ENCODE measurements at regions not wholly inside any gene's neighbourhood (a gene's known extent, or its start where the extent isn't known, plus 50 kb on each side); places are given as distances from the start of the nearest gene placed in this dataset.

DNA sequence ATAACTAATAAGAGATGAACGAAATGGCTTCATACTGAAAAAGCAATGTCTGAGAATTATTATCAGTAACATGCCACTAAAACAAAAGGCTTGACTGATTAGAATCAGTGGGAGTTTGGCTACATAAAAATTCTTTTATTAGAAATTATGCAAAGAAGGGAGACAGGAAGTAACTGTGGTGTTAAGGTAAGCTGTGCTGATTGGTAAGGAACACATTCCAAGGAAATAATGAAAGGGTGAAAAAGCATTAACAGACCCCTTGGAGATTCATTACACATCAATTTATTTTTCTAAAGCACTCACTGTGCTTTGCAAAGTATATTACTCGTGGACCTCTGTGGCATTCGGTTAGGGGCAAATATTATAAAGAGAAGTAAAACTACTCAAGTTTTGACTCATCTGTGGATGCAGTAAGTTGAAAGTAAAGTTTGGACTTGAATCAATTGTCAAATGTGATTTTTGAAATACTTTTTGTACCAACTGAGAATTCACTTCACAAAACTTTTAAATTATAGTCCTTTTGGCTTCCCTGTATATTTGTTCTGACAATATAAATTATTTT is 176.1 kb upstream of the ZPLD1 start:
- Histone ChIP-seq H3K27me3 (ENCODE audit: control insufficient read depth in 3 of 3, insufficient read depth in 3 of 3, low read length in 3 of 3) (no peaks in the 10 kb centered on the region), H3K27ac (ENCODE audit: low read depth, low read length) (no peak overlapping the region)

DNA sequence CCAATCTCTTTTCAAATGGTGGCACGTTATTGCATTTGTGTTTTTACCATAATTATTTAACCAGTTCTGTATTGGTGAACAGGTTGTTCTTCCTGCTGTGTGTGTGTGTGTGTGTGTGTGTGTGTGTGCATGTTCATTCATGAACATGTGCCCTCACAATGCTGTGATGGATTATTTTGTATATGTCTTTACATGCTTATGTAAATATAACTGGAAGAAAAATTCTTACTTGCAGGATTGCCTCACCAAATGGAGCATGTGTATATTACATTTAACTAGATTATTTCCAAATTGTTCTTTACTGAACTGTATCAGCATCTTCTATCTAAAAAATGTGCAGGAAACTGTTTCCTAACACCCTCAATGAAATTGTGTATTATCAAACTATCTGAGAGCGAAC is 175.2 kb upstream of the ZPLD1 start:
- no peak overlapping the region for H3K4me3 ChIP-seq (ENCODE audit: low read length in 3 of 3)
- H3K9ac ChIP-seq (ENCODE audit: low read depth in 1 of 3, low read length in 3 of 3) = no peak overlapping the region
- no peaks in the 10 kb centered on the region for H3K9me3 ChIP-seq (ENCODE audit: control insufficient read depth in 3 of 3, low read length in 3 of 3)
- H3K36me3 ChIP-seq (ENCODE audit: control insufficient read depth in 3 of 3, insufficient read depth in 3 of 3, low read length in 3 of 3) = no peaks in the 10 kb centered on the region
- no peaks in the 10 kb centered on the region for H3K4me1 ChIP-seq (ENCODE audit: control insufficient read depth in 3 of 3, insufficient read depth in 3 of 3, low read length in 3 of 3)
- H3K27me3 ChIP-seq (ENCODE audit: control insufficient read depth in 3 of 3, insufficient read depth in 3 of 3, low read length in 3 of 3) = no peaks in the 10 kb centered on the region
- no peak overlapping the region for H3K27ac ChIP-seq (ENCODE audit: low read depth, low read length)

More for the DNA sequence above, 176.1 kb upstream of the ZPLD1 start:
- no peaks in the 10 kb centered on the region for H3K9me3 ChIP-seq (ENCODE audit: control insufficient read depth in 3 of 3, low read length in 3 of 3)
- H3K4me1 ChIP-seq (ENCODE audit: control insufficient read depth in 3 of 3, insufficient read depth in 3 of 3, low read length in 3 of 3) = no peaks in the 10 kb centered on the region
- H3K36me3 ChIP-seq (ENCODE audit: control insufficient read depth in 3 of 3, insufficient read depth in 3 of 3, low read length in 3 of 3) = no peaks in the 10 kb centered on the region
- H3K9ac ChIP-seq (ENCODE audit: low read depth in 1 of 3, low read length in 3 of 3) = no peak overlapping the region
- H3K4me3 ChIP-seq (ENCODE audit: low read length in 3 of 3) = no peak overlapping the region

DNA sequence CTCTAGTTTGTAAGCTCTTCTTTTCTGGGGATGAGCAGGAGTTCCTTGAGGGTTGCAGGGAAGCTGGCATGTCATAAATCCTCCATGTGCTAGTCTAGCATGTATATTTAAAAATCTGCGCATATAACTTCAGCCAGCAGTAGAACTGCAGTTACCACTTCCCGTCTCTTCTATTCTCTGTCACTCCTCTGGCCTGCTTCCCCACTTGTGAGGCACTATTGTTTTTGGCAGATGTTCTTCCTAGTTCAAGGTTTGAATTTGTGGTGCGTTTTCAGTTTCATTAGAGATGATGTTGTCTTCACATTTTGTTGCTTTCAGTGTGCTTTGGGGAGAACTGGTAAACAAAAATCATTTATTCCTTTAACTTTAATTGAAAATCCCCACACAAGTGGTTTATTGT is 169.1 kb upstream of the ZPLD1 start:
- Histone ChIP-seq H3K4me3 (ENCODE audit: low read length in 3 of 3) (no peak overlapping the region), H3K27me3 (ENCODE audit: control insufficient read depth in 3 of 3, insufficient read depth in 3 of 3, low read length in 3 of 3) (no peaks in the 10 kb centered on the region), H3K27ac (ENCODE audit: low read depth, low read length) (no peak overlapping the region), H3K9ac (ENCODE audit: low read depth in 1 of 3, low read length in 3 of 3) (no peak overlapping the region), H3K36me3 (ENCODE audit: control insufficient read depth in 3 of 3, insufficient read depth in 3 of 3, low read length in 3 of 3) (no peaks in the 10 kb centered on the region), H3K9me3 (ENCODE audit: control insufficient read depth in 3 of 3, low read length in 3 of 3) (no peaks in the 10 kb centered on the region), H3K4me1 (ENCODE audit: control insufficient read depth in 3 of 3, insufficient read depth in 3 of 3, low read length in 3 of 3) (no peaks in the 10 kb centered on the region)

DNA sequence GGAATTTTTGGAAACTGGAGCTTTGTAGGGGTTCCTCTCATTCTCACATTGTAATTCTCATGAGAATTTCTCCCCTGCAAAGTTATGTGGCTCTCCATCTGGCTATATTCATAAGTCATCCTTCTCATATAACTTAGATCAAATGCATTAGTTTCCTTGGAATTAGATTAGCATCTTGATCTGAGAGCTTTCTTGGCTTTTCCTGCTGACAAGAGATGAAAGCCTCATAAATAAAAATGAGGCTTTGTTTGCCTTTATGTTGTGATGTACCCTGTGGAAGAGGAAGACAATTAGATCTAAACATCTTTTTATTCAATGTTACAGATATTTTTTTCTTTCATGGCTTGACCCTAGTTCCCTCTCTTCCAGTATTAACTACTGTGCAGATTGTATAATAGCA is 165.4 kb upstream of the ZPLD1 start:
- Histone ChIP-seq H3K27me3 (ENCODE audit: control insufficient read depth in 3 of 3, insufficient read depth in 3 of 3, low read length in 3 of 3) (no peaks in the 10 kb centered on the region), H3K4me3 (ENCODE audit: low read length in 3 of 3) (no peak overlapping the region), H3K9me3 (ENCODE audit: control insufficient read depth in 3 of 3, low read length in 3 of 3) (no peaks in the 10 kb centered on the region), H3K9ac (ENCODE audit: low read depth in 1 of 3, low read length in 3 of 3) (no peak overlapping the region), H3K27ac (ENCODE audit: low read depth, low read length) (no peak overlapping the region), H3K36me3 (ENCODE audit: control insufficient read depth in 3 of 3, insufficient read depth in 3 of 3, low read length in 3 of 3) (no peaks in the 10 kb centered on the region), H3K4me1 (ENCODE audit: control insufficient read depth in 3 of 3, insufficient read depth in 3 of 3, low read length in 3 of 3) (no peaks in the 10 kb centered on the region)

DNA sequence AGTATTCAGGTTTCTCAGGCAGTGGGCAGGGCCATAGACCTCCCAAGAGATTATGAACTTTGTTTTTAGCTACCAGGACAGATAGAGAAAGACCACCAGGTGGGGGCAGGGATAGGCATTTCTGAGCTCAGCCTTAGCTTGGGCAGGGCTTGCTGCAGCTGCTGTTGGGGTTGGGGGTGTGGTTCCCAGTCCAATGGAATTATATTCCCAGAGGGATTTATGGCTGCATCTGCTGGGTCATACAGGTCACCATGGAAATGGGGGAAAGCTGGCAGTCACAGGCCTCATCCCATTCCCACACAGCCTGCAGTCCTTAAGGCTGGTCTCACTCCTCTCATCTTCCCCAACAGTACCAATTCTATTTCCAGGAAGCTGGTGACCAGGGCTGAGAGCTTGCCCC is 144.6 kb upstream of the ZPLD1 start:
- Histone ChIP-seq H3K9ac (ENCODE audit: low read depth in 1 of 3, low read length in 3 of 3) (no peak overlapping the region), H3K36me3 (ENCODE audit: control insufficient read depth in 3 of 3, insufficient read depth in 3 of 3, low read length in 3 of 3) (no peaks in the 10 kb centered on the region), H3K27me3 (ENCODE audit: control insufficient read depth in 3 of 3, insufficient read depth in 3 of 3, low read length in 3 of 3) (no peaks in the 10 kb centered on the region), H3K27ac (ENCODE audit: low read depth, low read length) (no peak overlapping the region), H3K4me3 (ENCODE audit: low read length in 3 of 3) (no peak overlapping the region), H3K9me3 (ENCODE audit: control insufficient read depth in 3 of 3, low read length in 3 of 3) (no peaks in the 10 kb centered on the region), H3K4me1 (ENCODE audit: control insufficient read depth in 3 of 3, insufficient read depth in 3 of 3, low read length in 3 of 3) (no peaks in the 10 kb centered on the region)

DNA sequence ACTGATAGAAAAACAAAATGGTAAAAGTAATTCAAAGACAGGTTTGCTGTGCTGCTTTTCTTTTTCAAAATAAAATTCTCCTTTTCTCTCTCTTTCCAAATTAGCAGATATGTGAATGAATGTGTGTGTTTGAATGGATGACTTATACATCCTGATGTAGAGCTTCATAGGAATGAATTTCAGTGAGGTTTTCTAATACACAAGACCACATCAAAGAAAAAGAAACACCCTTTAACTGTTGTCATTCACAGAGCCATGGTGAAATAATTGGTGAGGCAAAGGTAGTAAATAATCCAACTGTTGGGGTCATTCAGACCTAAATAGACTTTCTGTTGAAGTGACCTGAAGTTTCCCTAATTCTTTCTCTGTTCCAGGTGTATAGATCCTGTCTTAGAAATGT is 139.1 kb upstream of the ZPLD1 start:
- Histone ChIP-seq H3K27me3 (ENCODE audit: control insufficient read depth in 3 of 3, insufficient read depth in 3 of 3, low read length in 3 of 3) (no peaks in the 10 kb centered on the region), H3K36me3 (ENCODE audit: control insufficient read depth in 3 of 3, insufficient read depth in 3 of 3, low read length in 3 of 3) (no peaks in the 10 kb centered on the region), H3K4me1 (ENCODE audit: control insufficient read depth in 3 of 3, insufficient read depth in 3 of 3, low read length in 3 of 3) (no peaks in the 10 kb centered on the region), H3K9me3 (ENCODE audit: control insufficient read depth in 3 of 3, low read length in 3 of 3) (no peaks in the 10 kb centered on the region), H3K4me3 (ENCODE audit: low read length in 3 of 3) (no peak overlapping the region), H3K27ac (ENCODE audit: low read depth, low read length) (no peak overlapping the region), H3K9ac (ENCODE audit: low read depth in 1 of 3, low read length in 3 of 3) (no peak overlapping the region)

DNA sequence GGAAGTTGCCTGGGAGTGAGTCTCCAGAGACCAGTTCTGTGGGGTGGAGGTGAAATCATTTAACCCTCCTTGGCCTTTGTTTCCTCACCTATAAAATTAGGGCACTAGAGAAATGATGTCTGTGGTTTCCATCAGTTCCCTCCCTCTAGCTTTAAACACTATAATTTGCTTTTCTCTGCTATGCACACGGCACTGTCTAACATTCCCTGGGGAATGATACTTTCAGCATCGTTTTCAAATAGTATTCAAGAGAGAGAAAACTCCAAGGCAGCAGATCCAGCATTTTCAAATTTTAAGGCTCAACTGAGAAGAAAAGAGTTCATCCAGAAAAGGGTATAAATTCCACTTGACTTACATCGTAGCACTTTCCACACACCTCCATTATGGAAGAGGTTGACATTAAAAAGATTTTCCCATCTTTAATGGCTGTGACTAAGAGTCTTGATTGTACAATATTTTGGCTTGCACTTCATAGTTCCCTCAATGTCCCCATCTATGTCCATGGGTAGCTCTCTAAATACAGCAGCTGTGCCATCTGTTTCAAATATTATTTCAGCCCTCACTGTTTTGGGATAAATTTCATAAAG is 137.7 kb upstream of the ZPLD1 start:
- Histone ChIP-seq H3K9me3 (ENCODE audit: control insufficient read depth in 3 of 3, low read length in 3 of 3) (no peaks in the 10 kb centered on the region), H3K27ac (ENCODE audit: low read depth, low read length) (no peak overlapping the region), H3K36me3 (ENCODE audit: control insufficient read depth in 3 of 3, insufficient read depth in 3 of 3, low read length in 3 of 3) (no peaks in the 10 kb centered on the region), H3K27me3 (ENCODE audit: control insufficient read depth in 3 of 3, insufficient read depth in 3 of 3, low read length in 3 of 3) (no peaks in the 10 kb centered on the region), H3K4me3 (ENCODE audit: low read length in 3 of 3) (no peak overlapping the region), H3K4me1 (ENCODE audit: control insufficient read depth in 3 of 3, insufficient read depth in 3 of 3, low read length in 3 of 3) (no peaks in the 10 kb centered on the region), H3K9ac (ENCODE audit: low read depth in 1 of 3, low read length in 3 of 3) (no peak overlapping the region)

DNA sequence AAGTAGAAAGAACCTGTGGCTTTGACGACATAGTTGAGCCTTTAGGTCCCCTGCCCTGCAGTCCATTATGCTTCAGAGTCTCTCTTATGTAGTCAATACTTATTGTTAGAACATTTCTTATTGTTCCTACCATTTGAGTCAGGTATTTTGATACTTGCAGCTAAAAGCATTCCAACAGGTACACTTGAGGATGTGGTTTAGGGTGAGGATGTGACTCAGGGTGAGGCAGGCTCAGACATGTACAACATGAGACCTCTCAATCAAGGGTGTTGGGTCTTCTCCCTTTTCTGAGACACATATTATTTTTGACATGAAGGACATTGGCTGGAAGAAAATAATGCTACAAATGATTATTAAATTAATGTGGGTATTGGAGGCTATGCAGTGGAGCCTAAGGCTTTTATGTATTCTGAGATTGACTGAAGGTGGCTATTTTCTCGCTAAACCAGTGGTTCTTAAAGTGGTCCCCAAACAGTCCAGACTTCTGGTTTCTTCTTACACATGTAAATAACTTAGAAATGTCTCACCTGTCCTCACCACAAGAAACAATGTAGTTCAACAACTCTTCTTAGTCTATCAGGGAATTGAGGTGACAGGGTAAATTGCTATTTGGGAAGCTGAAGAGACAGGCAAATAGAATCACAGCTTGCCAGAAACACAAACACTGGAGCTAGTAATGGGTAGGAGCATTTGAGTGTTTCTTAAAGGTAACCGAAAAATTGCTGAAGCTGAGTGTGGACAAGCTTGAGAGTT is 135.5 kb upstream of the ZPLD1 start:
- no peak overlapping the region for H3K4me3 ChIP-seq (ENCODE audit: low read length in 3 of 3)
- no peaks in the 10 kb centered on the region for H3K36me3 ChIP-seq (ENCODE audit: control insufficient read depth in 3 of 3, insufficient read depth in 3 of 3, low read length in 3 of 3)
- no peaks in the 10 kb centered on the region for H3K4me1 ChIP-seq (ENCODE audit: control insufficient read depth in 3 of 3, insufficient read depth in 3 of 3, low read length in 3 of 3)
- H3K27me3 ChIP-seq (ENCODE audit: control insufficient read depth in 3 of 3, insufficient read depth in 3 of 3, low read length in 3 of 3) = no peaks in the 10 kb centered on the region
- no peaks in the 10 kb centered on the region for H3K9me3 ChIP-seq (ENCODE audit: control insufficient read depth in 3 of 3, low read length in 3 of 3)
- H3K27ac ChIP-seq (ENCODE audit: low read depth, low read length) = no peak overlapping the region
- H3K9ac ChIP-seq (ENCODE audit: low read depth in 1 of 3, low read length in 3 of 3) = no peak overlapping the region

DNA sequence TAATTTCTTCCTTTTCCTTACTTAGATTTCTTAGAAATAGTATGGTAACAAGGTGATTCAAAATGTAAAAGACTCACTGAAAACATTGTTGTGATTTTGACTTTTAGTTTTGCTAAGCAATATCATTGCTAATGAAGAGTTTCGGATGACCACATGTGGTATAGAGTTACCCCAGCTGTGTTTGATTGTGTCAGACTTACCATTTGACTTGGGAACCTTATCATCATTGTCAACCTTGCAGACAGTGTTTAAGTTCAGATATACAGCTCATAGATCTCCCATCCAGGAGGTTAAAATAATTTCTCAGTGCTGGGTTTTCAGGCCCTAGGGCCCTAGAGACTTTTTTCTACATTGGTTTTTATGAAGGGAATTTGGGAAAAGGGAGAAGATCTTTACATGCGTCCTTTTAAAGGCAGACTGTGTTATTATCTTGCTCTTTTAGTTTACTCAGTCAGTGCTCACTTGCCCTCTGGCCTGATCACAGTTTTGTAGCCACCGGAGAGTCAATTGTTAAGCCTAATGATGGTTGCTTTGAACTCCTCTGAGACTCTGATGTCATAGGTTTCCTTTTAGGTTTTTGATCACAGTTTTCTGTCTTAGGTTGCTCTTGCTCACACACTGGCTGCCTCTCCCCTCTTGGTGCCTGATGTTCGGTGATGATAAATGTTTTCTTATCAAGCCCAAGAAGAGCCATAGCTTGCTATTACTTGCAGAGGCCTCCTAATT is 133.5 kb upstream of the ZPLD1 start:
- no peaks in the 10 kb centered on the region for H3K4me1 ChIP-seq (ENCODE audit: control insufficient read depth in 3 of 3, insufficient read depth in 3 of 3, low read length in 3 of 3)
- H3K27ac ChIP-seq (ENCODE audit: low read depth, low read length) = no peak overlapping the region
- H3K27me3 ChIP-seq (ENCODE audit: control insufficient read depth in 3 of 3, insufficient read depth in 3 of 3, low read length in 3 of 3) = no peaks in the 10 kb centered on the region
- H3K4me3 ChIP-seq (ENCODE audit: low read length in 3 of 3) = no peak overlapping the region
- H3K36me3 ChIP-seq (ENCODE audit: control insufficient read depth in 3 of 3, insufficient read depth in 3 of 3, low read length in 3 of 3) = no peaks in the 10 kb centered on the region
- H3K9me3 ChIP-seq (ENCODE audit: control insufficient read depth in 3 of 3, low read length in 3 of 3) = no peaks in the 10 kb centered on the region
- H3K9ac ChIP-seq (ENCODE audit: low read depth in 1 of 3, low read length in 3 of 3) = no peak overlapping the region

DNA sequence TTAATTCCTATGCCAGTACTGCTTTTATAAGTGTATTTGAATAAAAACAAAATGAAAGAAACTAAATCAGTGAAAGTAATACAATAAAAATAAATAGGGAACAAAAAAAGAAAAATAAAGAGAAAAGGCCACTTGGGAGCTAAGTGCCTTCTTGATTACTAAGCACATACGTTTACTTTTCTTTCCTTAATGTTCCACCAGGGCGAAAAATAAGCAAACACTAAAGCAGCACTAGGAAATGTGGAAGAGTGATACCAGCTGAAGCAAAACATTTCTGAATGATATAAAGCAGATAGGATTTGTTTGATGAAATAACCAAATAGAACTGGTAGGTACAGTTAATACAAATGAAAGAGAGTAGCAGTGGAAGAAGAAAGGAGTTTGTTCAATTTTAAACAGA is 132.8 kb upstream of the ZPLD1 start:
- Histone ChIP-seq H3K36me3 (ENCODE audit: control insufficient read depth in 3 of 3, insufficient read depth in 3 of 3, low read length in 3 of 3) (no peaks in the 10 kb centered on the region), H3K27ac (ENCODE audit: low read depth, low read length) (no peak overlapping the region), H3K9me3 (ENCODE audit: control insufficient read depth in 3 of 3, low read length in 3 of 3) (no peaks in the 10 kb centered on the region), H3K4me3 (ENCODE audit: low read length in 3 of 3) (no peak overlapping the region), H3K9ac (ENCODE audit: low read depth in 1 of 3, low read length in 3 of 3) (no peak overlapping the region), H3K4me1 (ENCODE audit: control insufficient read depth in 3 of 3, insufficient read depth in 3 of 3, low read length in 3 of 3) (no peaks in the 10 kb centered on the region), H3K27me3 (ENCODE audit: control insufficient read depth in 3 of 3, insufficient read depth in 3 of 3, low read length in 3 of 3) (no peaks in the 10 kb centered on the region)
